ENCODE measurements at regions not wholly inside any gene's neighbourhood (a gene's known extent, or its start where the extent isn't known, plus 50 kb on each side); places are given as distances from the start of the nearest gene placed in this dataset.

DNA sequence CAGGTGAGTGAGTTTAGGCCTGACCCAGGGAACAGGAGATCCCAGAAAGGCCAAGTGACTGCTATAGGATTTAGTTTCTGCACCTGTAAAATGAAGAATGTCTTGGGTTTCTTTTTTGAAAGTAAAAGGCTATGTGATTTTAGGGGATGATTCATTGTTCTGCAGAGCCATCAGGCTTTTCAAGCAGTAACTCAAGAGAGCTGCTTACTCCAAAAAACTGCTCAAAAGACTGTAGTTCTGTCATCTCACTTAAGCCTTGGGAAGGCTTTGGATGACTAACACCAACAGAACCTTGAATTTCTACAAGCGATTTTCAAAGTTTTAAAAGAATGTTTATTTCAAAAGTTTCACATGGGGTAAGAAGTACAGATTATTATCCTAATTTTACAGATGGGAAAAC lies 165.1 kb downstream of the HAUS1 start:
- TF ChIP-seq POLR2A (IDR thresholded peaks at IDR 0.05) = no peak
- TF ChIP-seq, protein P1, sequence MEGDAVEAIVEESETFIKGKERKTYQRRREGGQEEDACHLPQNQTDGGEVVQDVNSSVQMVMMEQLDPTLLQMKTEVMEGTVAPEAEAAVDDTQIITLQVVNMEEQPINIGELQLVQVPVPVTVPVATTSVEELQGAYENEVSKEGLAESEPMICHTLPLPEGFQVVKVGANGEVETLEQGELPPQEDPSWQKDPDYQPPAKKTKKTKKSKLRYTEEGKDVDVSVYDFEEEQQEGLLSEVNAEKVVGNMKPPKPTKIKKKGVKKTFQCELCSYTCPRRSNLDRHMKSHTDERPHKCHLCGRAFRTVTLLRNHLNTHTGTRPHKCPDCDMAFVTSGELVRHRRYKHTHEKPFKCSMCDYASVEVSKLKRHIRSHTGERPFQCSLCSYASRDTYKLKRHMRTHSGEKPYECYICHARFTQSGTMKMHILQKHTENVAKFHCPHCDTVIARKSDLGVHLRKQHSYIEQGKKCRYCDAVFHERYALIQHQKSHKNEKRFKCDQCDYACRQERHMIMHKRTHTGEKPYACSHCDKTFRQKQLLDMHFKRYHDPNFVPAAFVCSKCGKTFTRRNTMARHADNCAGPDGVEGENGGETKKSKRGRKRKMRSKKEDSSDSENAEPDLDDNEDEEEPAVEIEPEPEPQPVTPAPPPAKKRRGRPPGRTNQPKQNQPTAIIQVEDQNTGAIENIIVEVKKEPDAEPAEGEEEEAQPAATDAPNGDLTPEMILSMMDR (IDR thresholded peaks at IDR 0.05 in 4 of 5, conservative IDR thresholded peaks at IDR 0.05 in 1 of 5) = no peak
